Right lobe of liver (tissue), 6 donors: ENCODE measurements at regions not wholly inside any gene's neighbourhood (a gene's known extent, or its start where the extent isn't known, plus 50 kb on each side); places are given as distances from the start of the nearest gene placed in this dataset.
A peak's percentile ranks its signal among the peaks of the same experiment; 100 is the strongest.

Experiments used
- ATAC-seq, 4 donors: fragments of 200-7000 bp; cut with Tn5 transposase; one replicate each; pipeline ENCODE4 v1.9.1; 2020; ENCODE audit warnings: mild to moderate bottlenecking in 4 of 4, moderate library complexity in 4 of 4
- DNase-seq, 3 donors: peaks; one replicate each; pipeline ENCODE4 v3.0.0-alpha.2; 2020
- H3K27ac ChIP-seq, 3 donors: fragments of 200-600 bp; one replicate each; pipeline ENCODE4 v1.8.0; 2022
- H3K27me3 ChIP-seq, 2 donors: fragments of 200-600 bp; one replicate each; pipeline ENCODE4 v1.8.0; 2022
- H3K36me3 ChIP-seq, 4 donors: fragments of 200-600 bp; sonication (generic) in 1 of 4; one replicate each; pipeline versions ENCODE4 v1.5.1 to v1.8.0; 2017 to 2022; ENCODE audit warnings: control low read depth in 1 of 4
- H3K4me1 ChIP-seq, 4 donors: fragments of 200-600 bp; sonication (generic) in 1 of 4; one replicate each; pipeline versions ENCODE4 v1.5.1 to v1.8.0; 2017 to 2022; ENCODE audit warnings: control low read depth in 1 of 4
- H3K4me3 ChIP-seq, 3 donors: fragments of 200-600 bp; one replicate each; pipeline ENCODE4 v1.8.0; 2022
- H3K9me3 ChIP-seq, 4 donors: fragments of 200-600 bp; sonication (generic) in 1 of 4; one replicate each; pipeline versions ENCODE4 v1.5.1 to v1.8.0; 2017 to 2022; ENCODE audit warnings: control low read depth in 1 of 4
- CTCF ChIP-seq, 4 donors: fragments of 200-600 bp in 3 of 4; fragments of 450-650 bp in 1 of 4; IDR thresholded peaks; one replicate each; pipeline versions ENCODE4 v1.5.1 to v1.8.0; 2016 to 2022; ENCODE audit warnings: antibody characterized with exemption in 4 of 4, mild to moderate bottlenecking in 2 of 4
- POLR2A ChIP-seq: fragments of 450-650 bp; IDR thresholded peaks from one replicate; pipeline ENCODE4 v1.6.1; 2017; ENCODE audit warnings: antibody characterized with exemption, mild to moderate bottlenecking
- WGBS: methylation state at CpG from one replicate; pipeline ENCODE4 v1.1.6; 2018; ENCODE audit warnings: low coverage, low lambda C conversion rate; ENCODE audit not compliant: insufficient coverage; ENCODE audit errors: missing lambda C conversion rate; 5-methylcytosine and 5-hydroxymethylcytosine counted together
- intact Hi-C, 2 donors: fragments of 100-400 bp; cut with DNase I; formaldehyde crosslinking; loops; one replicate each; pipeline versions ENCODE4 v1.11.2 to v1.14.1; 2022
- donor health status: DM: no; HTN: yes; CAD: no.
- donor health status: DM: no; HTN: no; CAD: no.
- donor health status: DM: no; HTN: no; CAD: no.
- donor health status: DM: no; HTN: yes; CAD: no.
- donor health status: DM: no; HTN: yes; CAD: no.

- no peaks in the 10 kb centered on the region for H3K36me3 ChIP-seq
- DNase-seq (no peak), ATAC-seq (no peak)
- 20% methylated on average over 1 of the region's 12 CpGs for WGBS
- intact Hi-C loops, result loop anchor here in 1 of 2 donors (10.0 kb wide), 1 partner anchor 147 kb away; no protein-coding TSS in a partner anchor
- H3K9me3 ChIP-seq, result no peaks in the 10 kb centered on the region
- no peak overlapping the region for H3K27ac ChIP-seq
- H3K4me3 ChIP-seq, result no peak overlapping the region
- no peak for TF ChIP-seq POLR2A
- no peak for TF ChIP-seq CTCF (IDR thresholded peaks at IDR 0.05)
- no peaks in the 10 kb centered on the region for H3K27me3 ChIP-seq
- H3K4me1 ChIP-seq, result no peaks in the 10 kb centered on the region
These were observed 375.3 kb downstream of the SEC23A start for GRCh38 chr14:38727731-38728130.

- ATAC-seq (no peak), DNase-seq (no peak)
- H3K36me3 ChIP-seq, result no peaks in the 10 kb centered on the region
- no peaks in the 10 kb centered on the region for H3K27me3 ChIP-seq
- H3K27ac ChIP-seq, result no peak overlapping the region
- 76% methylated on average over 3 of the region's 3 CpGs for WGBS
- H3K9me3 ChIP-seq, result no peaks in the 10 kb centered on the region
- no peak overlapping the region for H3K4me3 ChIP-seq
- TF ChIP-seq POLR2A (no peak), CTCF (IDR thresholded peaks at IDR 0.05) (no peak)
- intact Hi-C loops, result loop anchor here in 1 of 2 donors (10.0 kb wide), 1 partner anchor 150 kb away; no protein-coding TSS in a partner anchor
- no peaks in the 10 kb centered on the region for H3K4me1 ChIP-seq
These were observed 378.4 kb downstream of the SEC23A start for GRCh38 chr14:38724621-38725020.

GRCh38 chr14:38723959-38724358, 379.1 kb downstream of the SEC23A start:
- Histone ChIP-seq H3K4me1 (no peaks in the 10 kb centered on the region), H3K36me3 (no peaks in the 10 kb centered on the region), H3K27ac (no peak overlapping the region), H3K4me3 (no peak overlapping the region), H3K27me3 (no peaks in the 10 kb centered on the region), H3K9me3 (no peaks in the 10 kb centered on the region)
- DNase-seq, result no peak
- TF ChIP-seq CTCF (IDR thresholded peaks at IDR 0.05) (no peak), POLR2A (no peak)
- 69% methylated on average over 5 of the region's 5 CpGs for WGBS
- intact Hi-C loops, result loop anchor here in 1 of 2 donors (10.0 kb wide), 1 partner anchor 151 kb away; no protein-coding TSS in a partner anchor
- ATAC-seq, result no peak

- Histone ChIP-seq H3K9me3 (no peaks in the 10 kb centered on the region), H3K27me3 (no peaks in the 10 kb centered on the region), H3K4me3 (no peak overlapping the region), H3K27ac (no peak overlapping the region), H3K36me3 (no peaks in the 10 kb centered on the region), H3K4me1 (no peaks in the 10 kb centered on the region)
- WGBS, result 88% methylated on average over 1 of the region's 1 CpG
- ATAC-seq (no peak), DNase-seq (no peak)
- TF ChIP-seq CTCF (IDR thresholded peaks at IDR 0.05) (peak in 1 of 4 donors; percentile 5), POLR2A (no peak)
- intact Hi-C loops, result loop anchor here in 1 of 2 donors (10.0 kb wide), 1 partner anchor 152 kb away; no protein-coding TSS in a partner anchor
These were observed 379.8 kb downstream of the SEC23A start for GRCh38 chr14:38723277-38723676.
